ENCODE measurements at regions not wholly inside any gene's neighbourhood (a gene's known extent, or its start where the extent isn't known, plus 50 kb on each side); places are given as distances from the start of the nearest gene placed in this dataset.

- TF ChIP-seq GATA2 (IDR thresholded peaks at IDR 0.05; ENCODE audit: low read depth, low read length) (no peak), GATA3 (IDR thresholded peaks at IDR 0.05; ENCODE audit: low read depth, low read length) (no peak)
Observed at GRCh38 chr12:17296882-17297281, 690.9 kb upstream of the LMO3 start.

DNA sequence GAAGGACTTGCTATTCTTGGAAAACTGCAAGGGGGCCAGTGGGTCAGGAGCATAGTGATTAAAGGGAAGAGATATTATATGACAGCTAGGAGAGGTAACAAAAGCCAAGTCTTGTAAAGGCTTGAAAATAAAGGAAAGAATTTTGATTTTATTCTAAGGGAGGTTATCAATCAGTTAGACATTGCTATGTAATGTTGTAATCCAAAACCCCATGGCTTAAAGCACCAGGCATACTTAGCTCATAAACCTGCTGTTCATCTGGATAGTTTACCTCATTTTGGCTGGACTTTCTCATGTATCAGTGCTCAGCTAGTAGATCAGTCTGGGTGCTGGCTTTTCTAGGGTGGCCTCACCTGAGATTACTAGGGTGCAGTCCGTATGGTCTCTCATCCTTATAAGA lies 680.9 kb upstream of the LMO3 start:
- no peak for TF ChIP-seq GATA2 (IDR thresholded peaks at IDR 0.05; ENCODE audit: low read depth, low read length)
- no peak for TF ChIP-seq GATA3 (IDR thresholded peaks at IDR 0.05; ENCODE audit: low read depth, low read length)

DNA sequence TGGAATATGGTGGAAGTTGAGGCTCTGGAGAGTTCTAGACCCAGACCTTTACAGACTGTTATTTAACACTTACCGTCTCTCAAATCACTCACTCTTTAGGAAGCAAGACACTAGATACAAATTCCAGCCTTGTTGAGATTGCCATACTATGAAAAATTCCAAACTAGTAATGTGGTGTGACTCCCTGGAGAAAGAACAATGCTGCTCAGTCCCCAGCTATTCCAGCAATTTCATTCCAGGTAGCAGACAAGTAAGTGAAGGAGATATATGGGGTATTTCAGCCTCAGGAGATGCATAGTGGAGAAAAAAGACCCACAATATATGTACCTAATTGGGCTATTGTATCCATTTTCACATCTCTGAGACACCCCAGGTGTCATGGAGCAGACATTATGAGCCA lies 678.9 kb upstream of the LMO3 start:
- TF ChIP-seq GATA2 (IDR thresholded peaks at IDR 0.05; ENCODE audit: low read depth, low read length), result no peak
- no peak for TF ChIP-seq GATA3 (IDR thresholded peaks at IDR 0.05; ENCODE audit: low read depth, low read length)

- TF ChIP-seq GATA2 (IDR thresholded peaks at IDR 0.05; ENCODE audit: low read depth, low read length) (no peak), GATA3 (IDR thresholded peaks at IDR 0.05; ENCODE audit: low read depth, low read length) (no peak)
Observed at GRCh38 chr12:17283563-17283962, 677.6 kb upstream of the LMO3 start.

DNA sequence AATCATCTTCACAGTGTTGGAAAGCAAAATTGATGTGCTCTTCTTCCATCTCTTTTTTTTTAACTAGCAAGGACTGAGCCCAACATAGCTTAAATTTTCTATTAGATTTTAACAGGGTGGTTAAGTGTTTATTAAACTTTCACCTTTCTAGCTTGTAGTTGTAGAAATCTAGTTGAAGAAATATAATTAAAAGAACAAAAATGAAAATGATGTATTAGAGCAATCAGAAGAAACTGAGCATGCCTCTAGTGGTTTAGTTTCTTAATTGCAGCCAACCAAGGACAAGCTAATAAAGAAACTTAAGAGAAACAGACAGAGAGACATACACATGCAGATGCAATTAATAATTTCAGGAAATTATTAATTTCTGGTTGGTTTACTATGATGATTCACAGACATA lies 673.0 kb upstream of the LMO3 start:
- TF ChIP-seq GATA2 (IDR thresholded peaks at IDR 0.05; ENCODE audit: low read depth, low read length) (no peak), GATA3 (IDR thresholded peaks at IDR 0.05; ENCODE audit: low read depth, low read length) (no peak)

GRCh38 chr12:17276196-17276595 lies 670.2 kb upstream of the LMO3 start:
- TF ChIP-seq GATA3 (IDR thresholded peaks at IDR 0.05; ENCODE audit: low read depth, low read length), result no peak
- TF ChIP-seq GATA2 (IDR thresholded peaks at IDR 0.05; ENCODE audit: low read depth, low read length), result no peak

DNA sequence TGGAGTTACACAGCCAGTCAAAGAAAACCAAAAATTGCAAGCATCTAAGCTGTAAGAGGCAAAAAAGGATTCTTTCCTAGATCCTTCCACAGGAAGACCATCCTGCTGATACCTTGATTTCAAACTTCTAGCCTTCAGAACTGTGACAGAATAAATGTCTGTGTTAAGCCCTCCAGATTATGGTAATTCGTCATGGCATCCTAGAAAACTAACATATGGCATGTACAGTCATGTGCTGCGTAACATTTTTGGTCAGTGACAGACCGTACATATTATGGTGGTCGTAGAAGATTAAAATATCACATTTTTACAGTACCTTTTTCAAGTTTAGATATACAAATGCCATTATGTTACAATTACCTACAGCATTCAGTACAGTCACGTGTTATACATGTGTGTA lies 660.9 kb upstream of the LMO3 start:
- TF ChIP-seq GATA2 (IDR thresholded peaks at IDR 0.05; ENCODE audit: low read depth, low read length), result no peak
- TF ChIP-seq GATA3 (IDR thresholded peaks at IDR 0.05; ENCODE audit: low read depth, low read length), result no peak

DNA sequence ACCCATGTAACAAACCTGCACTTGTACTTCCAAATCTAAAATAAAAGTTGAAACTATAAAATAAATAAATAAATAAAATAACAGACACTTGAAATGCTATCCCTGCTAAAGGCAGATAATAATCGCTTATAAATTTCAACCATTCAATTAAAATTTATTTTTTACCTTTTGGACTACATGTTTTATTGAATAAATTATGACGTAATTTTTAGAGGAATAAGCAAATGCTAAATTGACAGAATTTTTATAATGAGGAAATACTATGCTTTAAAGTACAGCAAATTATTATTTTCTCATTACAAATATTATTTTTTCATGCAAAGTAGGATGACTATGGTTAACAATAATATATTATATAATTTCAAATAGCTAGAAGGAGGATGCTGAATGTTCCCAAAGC lies 658.6 kb upstream of the LMO3 start:
- no peak for TF ChIP-seq GATA3 (IDR thresholded peaks at IDR 0.05; ENCODE audit: low read depth, low read length)
- TF ChIP-seq GATA2 (IDR thresholded peaks at IDR 0.05; ENCODE audit: low read depth, low read length), result no peak

- TF ChIP-seq GATA2 (IDR thresholded peaks at IDR 0.05; ENCODE audit: low read depth, low read length), result no peak
Observed at GRCh38 chr12:17239874-17240273, 633.9 kb upstream of the LMO3 start.

- no peak for TF ChIP-seq GATA2 (IDR thresholded peaks at IDR 0.05; ENCODE audit: low read depth, low read length)
- no peak for TF ChIP-seq GATA3 (IDR thresholded peaks at IDR 0.05; ENCODE audit: low read depth, low read length)
Observed at GRCh38 chr12:17235996-17236395, 630.0 kb upstream of the LMO3 start.

GRCh38 chr12:17215759-17216570 lies 610.0 kb upstream of the LMO3 start:
- no peak for TF ChIP-seq GATA3 (IDR thresholded peaks at IDR 0.05; ENCODE audit: low read depth, low read length)
- TF ChIP-seq GATA2 (IDR thresholded peaks at IDR 0.05; ENCODE audit: low read depth, low read length), result no peak

DNA sequence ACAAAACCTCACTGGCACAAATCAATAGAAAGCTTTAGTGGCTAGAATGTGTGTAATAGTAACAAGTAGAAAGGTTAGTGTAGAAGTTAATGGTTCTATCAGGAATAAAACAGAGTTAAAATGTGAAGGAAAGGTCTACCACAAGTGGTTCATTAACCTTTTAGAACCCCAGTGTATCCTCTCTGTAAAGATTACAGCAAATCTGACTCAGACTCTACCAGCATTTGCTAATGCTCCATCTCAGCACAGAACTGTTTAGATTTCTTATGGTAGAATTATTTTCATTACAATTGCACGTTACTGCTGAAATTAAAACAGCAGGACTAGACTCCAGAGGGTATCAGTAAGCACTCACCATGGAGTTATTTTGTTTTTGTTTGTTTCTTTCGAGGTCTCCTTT lies 609.0 kb upstream of the LMO3 start:
- TF ChIP-seq GATA2 (IDR thresholded peaks at IDR 0.05; ENCODE audit: low read depth, low read length), result no peak
- TF ChIP-seq GATA3 (IDR thresholded peaks at IDR 0.05; ENCODE audit: low read depth, low read length), result no peak

- TF ChIP-seq GATA3 (IDR thresholded peaks at IDR 0.05; ENCODE audit: low read depth, low read length) (no peak), GATA2 (IDR thresholded peaks at IDR 0.05; ENCODE audit: low read depth, low read length) (no peak)
Observed at GRCh38 chr12:17206553-17206952, 600.6 kb upstream of the LMO3 start.

GRCh38 chr12:17204289-17205054 lies 598.5 kb upstream of the LMO3 start:
- TF ChIP-seq GATA3 (IDR thresholded peaks at IDR 0.05; ENCODE audit: low read depth, low read length), result no peak
- no peak for TF ChIP-seq GATA2 (IDR thresholded peaks at IDR 0.05; ENCODE audit: low read depth, low read length)

DNA sequence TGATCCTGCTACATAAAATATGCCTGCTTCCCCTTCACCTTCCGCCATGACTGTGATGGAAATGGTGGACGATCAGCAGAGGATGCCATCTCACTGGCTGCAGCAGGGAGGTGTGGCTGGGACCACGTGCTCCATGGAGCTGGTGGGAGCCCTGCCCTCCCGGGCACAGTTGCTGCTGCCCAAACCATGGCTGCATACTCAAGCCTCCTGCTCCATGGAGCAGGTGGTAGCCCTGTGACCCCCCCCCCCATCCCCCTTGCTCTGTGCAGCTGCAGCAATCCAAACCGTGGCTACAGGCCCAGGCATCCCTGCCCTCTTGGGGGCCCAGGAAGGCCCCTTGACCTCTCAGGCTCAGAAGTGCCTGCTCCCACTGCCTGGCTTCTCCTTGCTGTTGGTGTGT lies 597.5 kb upstream of the LMO3 start:
- TF ChIP-seq GATA3 (IDR thresholded peaks at IDR 0.05; ENCODE audit: low read depth, low read length), result no peak
- TF ChIP-seq GATA2 (IDR thresholded peaks at IDR 0.05; ENCODE audit: low read depth, low read length), result no peak
